ENCODE measurements at regions not wholly inside any gene's neighbourhood (a gene's known extent, or its start where the extent isn't known, plus 50 kb on each side); places are given as distances from the start of the nearest gene placed in this dataset.

DNA sequence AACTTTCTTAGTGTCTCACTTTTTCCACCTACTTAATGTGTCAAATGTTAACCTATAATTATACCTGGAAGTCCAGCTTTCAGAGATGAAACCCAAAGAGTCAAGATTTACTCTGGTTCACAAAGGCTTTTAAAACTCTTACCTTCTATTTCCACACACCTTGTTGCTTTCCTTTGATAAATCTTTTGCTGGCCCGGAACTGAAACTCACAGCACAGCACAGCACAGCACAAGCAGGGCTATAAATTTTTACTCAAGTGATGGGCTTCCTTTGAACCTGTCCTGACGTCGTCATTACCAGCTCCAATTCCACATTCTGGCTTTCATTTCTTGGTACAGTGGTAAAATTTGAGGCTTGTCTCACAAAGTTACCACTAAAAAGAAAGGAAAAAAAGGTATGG lies 861.0 kb downstream of the SORCS3 start:
- H3K4me2 ChIP-seq (ENCODE audit: low read depth, low read length), result peak overlapping the region; percentile 21; the same call in 1 of the 2 replicates
- DNase-seq, result peak; percentile 67
- H3K27ac ChIP-seq (ENCODE audit: low read length), result peak overlapping the region; percentile 48; the same call in 1 of the 2 replicates
- no peak overlapping the region for H3K9ac ChIP-seq (ENCODE audit: low read length)
- peaks cover 6% of the 10 kb centered on the region for H3K4me1 ChIP-seq (ENCODE audit: low read length)
- TF ChIP-seq, protein P1, sequence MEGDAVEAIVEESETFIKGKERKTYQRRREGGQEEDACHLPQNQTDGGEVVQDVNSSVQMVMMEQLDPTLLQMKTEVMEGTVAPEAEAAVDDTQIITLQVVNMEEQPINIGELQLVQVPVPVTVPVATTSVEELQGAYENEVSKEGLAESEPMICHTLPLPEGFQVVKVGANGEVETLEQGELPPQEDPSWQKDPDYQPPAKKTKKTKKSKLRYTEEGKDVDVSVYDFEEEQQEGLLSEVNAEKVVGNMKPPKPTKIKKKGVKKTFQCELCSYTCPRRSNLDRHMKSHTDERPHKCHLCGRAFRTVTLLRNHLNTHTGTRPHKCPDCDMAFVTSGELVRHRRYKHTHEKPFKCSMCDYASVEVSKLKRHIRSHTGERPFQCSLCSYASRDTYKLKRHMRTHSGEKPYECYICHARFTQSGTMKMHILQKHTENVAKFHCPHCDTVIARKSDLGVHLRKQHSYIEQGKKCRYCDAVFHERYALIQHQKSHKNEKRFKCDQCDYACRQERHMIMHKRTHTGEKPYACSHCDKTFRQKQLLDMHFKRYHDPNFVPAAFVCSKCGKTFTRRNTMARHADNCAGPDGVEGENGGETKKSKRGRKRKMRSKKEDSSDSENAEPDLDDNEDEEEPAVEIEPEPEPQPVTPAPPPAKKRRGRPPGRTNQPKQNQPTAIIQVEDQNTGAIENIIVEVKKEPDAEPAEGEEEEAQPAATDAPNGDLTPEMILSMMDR (IDR thresholded peaks at IDR 0.05; ENCODE audit: low read length), result no peak
- TF ChIP-seq EZH2 (optimal IDR thresholded peaks at IDR 0.05; ENCODE audit: low read depth, low read length), result no peak
- no peak for TF ChIP-seq EZH2phosphoT487 (IDR thresholded peaks at IDR 0.05; ENCODE audit: low read length)
- no peak overlapping the region for H3K4me3 ChIP-seq (ENCODE audit: low read length)
- no peaks in the 10 kb centered on the region for H3K79me2 ChIP-seq (ENCODE audit: low read length)
- no peaks in the 10 kb centered on the region for H3K9me3 ChIP-seq (replicated peaks; ENCODE audit: insufficient read depth, low read length)
- H3K36me3 ChIP-seq (replicated peaks; ENCODE audit: insufficient read depth, low read length), result no peaks in the 10 kb centered on the region
- H2AFZ ChIP-seq (ENCODE audit: low read length), result no peak overlapping the region
- no peaks in the 10 kb centered on the region for H4K20me1 ChIP-seq (ENCODE audit: insufficient read depth, low read length)
- H3F3A ChIP-seq (ENCODE audit: insufficient read depth, low read length), result no peaks in the 10 kb centered on the region
- no peaks in the 10 kb centered on the region for H3K27me3 ChIP-seq (replicated peaks; ENCODE audit: insufficient read depth, low read length)
- H3K9me2 ChIP-seq (replicated peaks; ENCODE audit: insufficient read depth, low read length), result no peaks in the 10 kb centered on the region

DNA sequence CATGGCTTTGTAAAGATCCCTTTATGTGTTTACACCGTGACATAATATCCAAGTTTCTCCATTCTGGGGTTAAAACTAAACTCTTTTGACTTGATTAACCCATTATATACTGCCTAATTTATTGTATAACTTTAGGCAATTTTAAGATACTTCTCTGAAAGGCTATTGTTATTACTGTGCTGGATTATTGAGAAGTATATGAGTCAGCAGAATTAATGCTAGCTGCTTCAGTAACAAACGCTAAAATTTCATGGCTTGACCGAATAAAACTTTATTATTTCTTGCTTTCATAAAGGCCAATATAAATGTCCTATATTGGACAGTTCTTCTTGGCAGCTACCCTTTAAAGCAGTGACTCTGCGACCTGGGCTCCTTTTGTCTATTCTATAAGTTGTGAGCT lies 853.9 kb downstream of the SORCS3 start:
- H3K27me3 ChIP-seq (replicated peaks; ENCODE audit: insufficient read depth, low read length), result no peaks in the 10 kb centered on the region
- H3K79me2 ChIP-seq (ENCODE audit: low read length), result no peaks in the 10 kb centered on the region
- no peaks in the 10 kb centered on the region for H3F3A ChIP-seq (ENCODE audit: insufficient read depth, low read length)
- H3K27ac ChIP-seq (ENCODE audit: low read length), result no peak overlapping the region
- no peak overlapping the region for H3K9ac ChIP-seq (ENCODE audit: low read length)
- no peak overlapping the region for H3K4me2 ChIP-seq (ENCODE audit: low read depth, low read length)
- no peaks in the 10 kb centered on the region for H3K9me3 ChIP-seq (replicated peaks; ENCODE audit: insufficient read depth, low read length)
- no peak overlapping the region for H2AFZ ChIP-seq (ENCODE audit: low read length)
- no peaks in the 10 kb centered on the region for H3K4me1 ChIP-seq (ENCODE audit: low read length)
- no peaks in the 10 kb centered on the region for H3K9me2 ChIP-seq (replicated peaks; ENCODE audit: insufficient read depth, low read length)
- H3K36me3 ChIP-seq (replicated peaks; ENCODE audit: insufficient read depth, low read length), result no peaks in the 10 kb centered on the region
- no peak for TF ChIP-seq EZH2phosphoT487 (IDR thresholded peaks at IDR 0.05; ENCODE audit: low read length)
- TF ChIP-seq EZH2 (optimal IDR thresholded peaks at IDR 0.05; ENCODE audit: low read depth, low read length), result no peak
- no peaks in the 10 kb centered on the region for H4K20me1 ChIP-seq (ENCODE audit: insufficient read depth, low read length)
- no peak for DNase-seq
- no peak overlapping the region for H3K4me3 ChIP-seq (ENCODE audit: low read length)

DNA sequence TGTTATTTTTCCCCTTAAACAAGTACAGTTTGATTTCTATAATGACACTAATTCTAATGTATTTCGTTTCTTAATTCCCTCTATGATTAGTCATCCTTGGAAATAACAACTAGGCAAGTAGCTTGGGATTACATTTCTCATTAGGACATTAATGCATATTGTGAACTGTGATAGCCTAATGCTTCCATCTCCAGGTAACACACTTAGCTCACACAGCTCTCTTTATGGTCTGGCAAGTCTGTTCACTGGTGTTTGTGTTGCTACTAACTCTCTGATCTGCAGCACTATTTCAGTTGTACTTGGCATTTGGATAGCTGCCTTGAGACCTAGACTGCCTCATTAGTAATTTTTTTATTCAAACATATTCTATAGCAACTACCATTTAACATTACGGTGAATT lies 853.2 kb downstream of the SORCS3 start:
- Histone ChIP-seq H3K4me2 (ENCODE audit: low read depth, low read length) (no peak overlapping the region), H3K4me1 (ENCODE audit: low read length) (no peaks in the 10 kb centered on the region), H4K20me1 (ENCODE audit: insufficient read depth, low read length) (no peaks in the 10 kb centered on the region), H3K27me3 (replicated peaks; ENCODE audit: insufficient read depth, low read length) (no peaks in the 10 kb centered on the region), H3K9me3 (replicated peaks; ENCODE audit: insufficient read depth, low read length) (no peaks in the 10 kb centered on the region), H3K36me3 (replicated peaks; ENCODE audit: insufficient read depth, low read length) (no peaks in the 10 kb centered on the region), H3K79me2 (ENCODE audit: low read length) (no peaks in the 10 kb centered on the region), H3F3A (ENCODE audit: insufficient read depth, low read length) (no peaks in the 10 kb centered on the region), H3K4me3 (ENCODE audit: low read length) (no peak overlapping the region), H2AFZ (ENCODE audit: low read length) (no peak overlapping the region), H3K9ac (ENCODE audit: low read length) (no peak overlapping the region), H3K27ac (ENCODE audit: low read length) (no peak overlapping the region), H3K9me2 (replicated peaks; ENCODE audit: insufficient read depth, low read length) (no peaks in the 10 kb centered on the region)
- TF ChIP-seq EZH2phosphoT487 (IDR thresholded peaks at IDR 0.05; ENCODE audit: low read length) (no peak), EZH2 (optimal IDR thresholded peaks at IDR 0.05; ENCODE audit: low read depth, low read length) (no peak)
- TF ChIP-seq, protein P1 (IDR thresholded peaks at IDR 0.05; ENCODE audit: low read length), result no peak
- DNase-seq, result no peak

DNA sequence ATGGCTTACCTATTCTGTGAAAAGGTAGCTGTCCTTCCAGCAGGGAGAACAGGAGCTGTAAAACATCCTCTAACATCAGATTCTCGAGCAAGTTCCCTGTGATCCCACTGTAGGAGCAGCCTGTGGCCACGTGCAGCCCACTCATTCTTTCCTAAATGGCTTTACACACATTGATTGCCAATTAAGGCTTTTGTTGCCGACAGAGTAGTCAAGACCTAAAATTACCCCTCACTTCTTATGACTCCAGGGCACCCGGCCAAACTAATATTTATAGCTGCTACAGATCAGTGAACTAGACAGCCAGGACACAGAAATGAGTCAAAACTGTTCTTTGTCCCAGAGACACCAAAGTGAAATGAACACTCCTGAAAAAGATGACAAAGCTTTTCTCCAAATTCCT lies 832.1 kb downstream of the SORCS3 start:
- no peak overlapping the region for H3K4me3 ChIP-seq (ENCODE audit: low read length)
- no peaks in the 10 kb centered on the region for H3K9me2 ChIP-seq (replicated peaks; ENCODE audit: insufficient read depth, low read length)
- no peaks in the 10 kb centered on the region for H3K27me3 ChIP-seq (replicated peaks; ENCODE audit: insufficient read depth, low read length)
- no peak for DNase-seq
- TF ChIP-seq EZH2phosphoT487 (IDR thresholded peaks at IDR 0.05; ENCODE audit: low read length) (no peak), EZH2 (optimal IDR thresholded peaks at IDR 0.05; ENCODE audit: low read depth, low read length) (no peak)
- TF ChIP-seq, protein P1 (IDR thresholded peaks at IDR 0.05; ENCODE audit: low read length), result no peak
- no peaks in the 10 kb centered on the region for H3K9me3 ChIP-seq (replicated peaks; ENCODE audit: insufficient read depth, low read length)
- H3K27ac ChIP-seq (ENCODE audit: low read length), result no peak overlapping the region
- no peak overlapping the region for H3K9ac ChIP-seq (ENCODE audit: low read length)
- H3F3A ChIP-seq (ENCODE audit: insufficient read depth, low read length), result no peaks in the 10 kb centered on the region
- no peaks in the 10 kb centered on the region for H3K4me1 ChIP-seq (ENCODE audit: low read length)
- H2AFZ ChIP-seq (ENCODE audit: low read length), result no peak overlapping the region
- H3K4me2 ChIP-seq (ENCODE audit: low read depth, low read length), result no peak overlapping the region
- H3K79me2 ChIP-seq (ENCODE audit: low read length), result no peaks in the 10 kb centered on the region
- H4K20me1 ChIP-seq (ENCODE audit: insufficient read depth, low read length), result no peaks in the 10 kb centered on the region
- H3K36me3 ChIP-seq (replicated peaks; ENCODE audit: insufficient read depth, low read length), result no peaks in the 10 kb centered on the region

Measured in MM.1S (cell line).